ENCODE measurements at regions not wholly inside any gene's neighbourhood (a gene's known extent, or its start where the extent isn't known, plus 50 kb on each side); places are given as distances from the start of the nearest gene placed in this dataset.
"Not testable (repeated sequence)": the region's sequence is repeated elsewhere in the genome, so short reads cannot be mapped to it uniquely, and the experiment has no call there.

- DNase-seq (ENCODE audit: low spot score) = no peak
Observed at GRCh38 chr1:60888126-60888525, 194.2 kb upstream of the NFIA start.

GRCh38 chr1:60886793-60887331 lies 195.5 kb upstream of the NFIA start:
- DNase-seq (ENCODE audit: low spot score) = no peak

GRCh38 chr1:60886090-60886489 lies 196.3 kb upstream of the NFIA start:
- no peak for DNase-seq (ENCODE audit: low spot score)

GRCh38 chr1:60880202-60880601 lies 202.2 kb upstream of the NFIA start:
- DNase-seq (ENCODE audit: low spot score) = no peak

GRCh38 chr1:60878323-60878722 lies 204.0 kb upstream of the NFIA start:
- no peak for DNase-seq (ENCODE audit: low spot score)

GRCh38 chr1:60877376-60877775 lies 205.0 kb upstream of the NFIA start:
- DNase-seq (ENCODE audit: low spot score) = no peak

- DNase-seq (ENCODE audit: low spot score) = no peak
Observed at GRCh38 chr1:60876952-60877351, 205.4 kb upstream of the NFIA start.

- DNase-seq (ENCODE audit: low spot score) = no peak
Observed at GRCh38 chr1:60875138-60875537, 207.2 kb upstream of the NFIA start.

GRCh38 chr1:60874718-60875117 lies 207.6 kb upstream of the NFIA start:
- no peak for DNase-seq (ENCODE audit: low spot score)

- DNase-seq (ENCODE audit: low spot score) = not testable (repeated sequence)
Observed at GRCh38 chr1:60873396-60873795, 209.0 kb upstream of the NFIA start.

- no peak for DNase-seq (ENCODE audit: low spot score)
Observed at GRCh38 chr1:60872426-60873054, 209.8 kb upstream of the NFIA start.

- DNase-seq (ENCODE audit: low spot score) = no peak
Observed at GRCh38 chr1:60870269-60870865, 212.0 kb upstream of the NFIA start.

GRCh38 chr1:60868901-60869663 lies 213.3 kb upstream of the NFIA start:
- no peak for DNase-seq (ENCODE audit: low spot score)

- no peak for DNase-seq (ENCODE audit: low spot score)
Observed at GRCh38 chr1:60867782-60868181, 214.6 kb upstream of the NFIA start.

GRCh38 chr1:60866917-60867531 lies 215.3 kb upstream of the NFIA start:
- no peak for DNase-seq (ENCODE audit: low spot score)

GRCh38 chr1:60866226-60866900 lies 216.0 kb upstream of the NFIA start:
- DNase-seq (ENCODE audit: low spot score) = no peak

- no peak for DNase-seq (ENCODE audit: low spot score)
Observed at GRCh38 chr1:60865166-60865565, 217.2 kb upstream of the NFIA start.

GRCh38 chr1:60864722-60865121 lies 217.6 kb upstream of the NFIA start:
- DNase-seq (ENCODE audit: low spot score) = no peak

GRCh38 chr1:60863131-60863530 lies 219.2 kb upstream of the NFIA start:
- DNase-seq (ENCODE audit: low spot score) = no peak

- no peak for DNase-seq (ENCODE audit: low spot score)
Observed at GRCh38 chr1:60861961-60862567, 220.3 kb upstream of the NFIA start.

- no peak for DNase-seq (ENCODE audit: low spot score)
Observed at GRCh38 chr1:60859111-60859510, 223.2 kb upstream of the NFIA start.

GRCh38 chr1:60857851-60858250 lies 224.5 kb upstream of the NFIA start:
- DNase-seq (ENCODE audit: low spot score) = no peak
